SU-DHL-6 (cell line): ENCODE measurements at regions not wholly inside any gene's neighbourhood (a gene's known extent, or its start where the extent isn't known, plus 50 kb on each side); places are given as distances from the start of the nearest gene placed in this dataset.

Experiments
- H2AFZ ChIP-seq: fragments of 200-600 bp; sonication (generic); 2 replicates; pipeline ENCODE4 v1.6.1; 2014; ENCODE audit warnings: low read depth, mild to moderate bottlenecking, moderate library complexity, mixed read lengths, antibody characterized with exemption, low read length; ENCODE audit not compliant: severe bottlenecking
- H3F3A ChIP-seq: fragments of 200-600 bp; shearing (Covaris generic); 2 replicates; pipeline ENCODE4 v1.6.0; 2016; ENCODE audit warnings: antibody characterized with exemption, mild to moderate bottlenecking; ENCODE audit not compliant: insufficient read depth
- H3K27ac ChIP-seq: fragments of 200-600 bp; sonication (generic); 2 replicates; pipeline ENCODE4 v1.5.1; 2016; ENCODE audit warnings: low read depth, mild to moderate bottlenecking, low read length, moderate library complexity, mixed read lengths
- H3K27me3 ChIP-seq: fragments of 200-600 bp; sonication (generic), shearing (Covaris generic); 2 replicates; pipeline ENCODE4 v1.6.0; 2014; ENCODE audit warnings: mild to moderate bottlenecking, low read length
- H3K36me3 ChIP-seq: fragments of 200-600 bp; sonication (generic); 2 replicates; pipeline ENCODE4 v1.6.1; 2014; ENCODE audit warnings: mild to moderate bottlenecking, low read length, mixed read lengths
- H3K4me2 ChIP-seq: fragments of 300-600, 200-600 bp; shearing (Covaris generic), sonication (generic); 2 replicates; pipeline ENCODE4 v1.6.0; 2014; ENCODE audit warnings: low read length, low read depth, mild to moderate bottlenecking; ENCODE audit not compliant: poor library complexity, severe bottlenecking
- H3K4me3 ChIP-seq: fragments of 200-600 bp; sonication (generic); 2 replicates; pipeline ENCODE4 v1.5.1; 2014; ENCODE audit warnings: antibody characterized with exemption, low read length, mild to moderate bottlenecking, mixed read lengths; ENCODE audit not compliant: insufficient read depth, poor library complexity, severe bottlenecking
- H3K79me2 ChIP-seq: fragments of 200-600 bp; sonication (generic); 2 replicates; pipeline ENCODE4 v1.6.1; 2014; ENCODE audit warnings: mild to moderate bottlenecking, low read length, moderate library complexity; ENCODE audit not compliant: insufficient read depth
- H3K9ac ChIP-seq: fragments of 200-600 bp; sonication (generic); 2 replicates; pipeline ENCODE4 v1.7.0; 2014; ENCODE audit warnings: mild to moderate bottlenecking, low read length
- H3K9me2 ChIP-seq: fragments of 200-600 bp; sonication (generic); replicated peaks from 2 replicates; pipeline ENCODE4 v1.6.1; 2014; ENCODE audit warnings: low read length; ENCODE audit not compliant: insufficient read depth
- H3K9me3 ChIP-seq: fragments of 200-600 bp; sonication (generic); 2 replicates; pipeline ENCODE4 v1.6.1; 2014; ENCODE audit warnings: low read length, mixed read lengths; ENCODE audit not compliant: insufficient read depth
- H4K20me1 ChIP-seq: fragments of 200-600 bp; sonication (generic); 2 replicates; pipeline ENCODE4 v1.6.1; 2014; ENCODE audit warnings: low read depth, mild to moderate bottlenecking, antibody characterized with exemption, low read length, moderate library complexity, mixed read lengths
- EZH2phosphoT487 ChIP-seq: fragments of 200-600 bp; sonication (generic), shearing (Covaris generic); conservative IDR thresholded peaks from 2 replicates; pipeline ENCODE4 v1.6.1; 2018; ENCODE audit warnings: mild to moderate bottlenecking, antibody characterized with exemption, low read length, moderate library complexity, mixed read lengths
- TF ChIP-seq, protein P1 (sequence below): fragments of 200-600 bp; sonication (generic); IDR thresholded peaks from one replicate; pipeline ENCODE4 v1.5.1; 2017; ENCODE audit warnings: antibody characterized with exemption, mild to moderate bottlenecking, low read length, moderate library complexity; ENCODE audit not compliant: insufficient read depth, poor library complexity, severe bottlenecking

DNA sequence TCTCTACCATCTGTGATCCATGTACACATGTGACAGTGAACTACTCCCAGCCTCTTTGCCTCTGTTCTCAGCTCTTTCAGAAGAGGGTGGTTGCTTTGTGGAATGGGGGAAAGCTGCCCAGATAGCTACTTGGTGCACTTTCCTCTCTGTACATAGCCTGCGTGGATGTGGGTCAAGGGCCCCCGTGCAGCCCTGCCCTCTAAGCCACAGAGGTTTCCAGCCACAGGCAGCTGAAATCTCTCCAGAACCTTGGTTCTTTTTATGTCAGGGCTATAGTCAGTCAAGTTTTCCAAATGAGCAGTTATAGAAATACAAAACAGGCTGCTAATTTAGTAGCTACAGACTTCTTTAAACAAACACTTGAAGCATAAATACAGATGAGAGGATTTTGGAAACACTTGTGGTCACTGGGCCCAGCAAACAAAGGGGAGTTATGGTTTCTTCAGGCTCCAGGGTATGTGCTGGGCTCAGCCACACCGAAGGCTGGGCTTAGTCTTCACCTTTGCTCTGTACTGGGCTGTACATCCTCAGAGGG, 199.7 kb upstream of the ASIC2 start:
- Histone ChIP-seq H3K4me2 (no peak overlapping the region), H3K4me3 (no peak overlapping the region), H3K27ac (no peak overlapping the region), H3K9ac (no peak overlapping the region), H3K9me3 (no peaks in the 10 kb centered on the region), H2AFZ (no peak overlapping the region), H3K36me3 (no peaks in the 10 kb centered on the region), H3K79me2 (no peaks in the 10 kb centered on the region), H3K27me3 (no peaks in the 10 kb centered on the region; the same call in 1 of the 2 replicates), H4K20me1 (no peaks in the 10 kb centered on the region), H3K9me2 (no peaks in the 10 kb centered on the region), H3F3A (no peaks in the 10 kb centered on the region)
- TF ChIP-seq, protein P1, sequence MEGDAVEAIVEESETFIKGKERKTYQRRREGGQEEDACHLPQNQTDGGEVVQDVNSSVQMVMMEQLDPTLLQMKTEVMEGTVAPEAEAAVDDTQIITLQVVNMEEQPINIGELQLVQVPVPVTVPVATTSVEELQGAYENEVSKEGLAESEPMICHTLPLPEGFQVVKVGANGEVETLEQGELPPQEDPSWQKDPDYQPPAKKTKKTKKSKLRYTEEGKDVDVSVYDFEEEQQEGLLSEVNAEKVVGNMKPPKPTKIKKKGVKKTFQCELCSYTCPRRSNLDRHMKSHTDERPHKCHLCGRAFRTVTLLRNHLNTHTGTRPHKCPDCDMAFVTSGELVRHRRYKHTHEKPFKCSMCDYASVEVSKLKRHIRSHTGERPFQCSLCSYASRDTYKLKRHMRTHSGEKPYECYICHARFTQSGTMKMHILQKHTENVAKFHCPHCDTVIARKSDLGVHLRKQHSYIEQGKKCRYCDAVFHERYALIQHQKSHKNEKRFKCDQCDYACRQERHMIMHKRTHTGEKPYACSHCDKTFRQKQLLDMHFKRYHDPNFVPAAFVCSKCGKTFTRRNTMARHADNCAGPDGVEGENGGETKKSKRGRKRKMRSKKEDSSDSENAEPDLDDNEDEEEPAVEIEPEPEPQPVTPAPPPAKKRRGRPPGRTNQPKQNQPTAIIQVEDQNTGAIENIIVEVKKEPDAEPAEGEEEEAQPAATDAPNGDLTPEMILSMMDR = no peak
- TF ChIP-seq EZH2phosphoT487 = no peak

DNA sequence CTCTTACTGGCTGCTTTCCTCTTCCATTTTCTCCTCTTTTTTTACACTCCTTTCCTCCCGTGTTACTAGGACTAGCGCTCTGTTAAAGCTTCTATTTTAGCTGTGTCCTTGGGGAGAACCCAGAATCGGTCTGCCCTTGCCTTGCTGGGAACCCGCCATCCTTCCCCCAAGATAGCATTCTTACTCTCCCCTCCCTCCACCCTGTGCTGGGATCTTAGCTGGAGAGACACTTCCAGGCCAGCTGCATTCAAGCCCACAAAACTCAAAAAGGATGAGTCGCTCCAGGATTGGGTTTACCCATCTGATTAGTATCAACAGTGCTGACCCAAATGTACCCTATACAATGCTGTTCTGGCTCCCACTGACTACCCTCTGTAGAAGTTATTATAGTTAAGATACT, 200.5 kb upstream of the ASIC2 start:
- no peaks in the 10 kb centered on the region for H3K79me2 ChIP-seq
- H4K20me1 ChIP-seq = no peaks in the 10 kb centered on the region
- no peak overlapping the region for H3K4me3 ChIP-seq
- H3F3A ChIP-seq = no peaks in the 10 kb centered on the region
- no peaks in the 10 kb centered on the region for H3K9me2 ChIP-seq
- H3K9ac ChIP-seq = no peak overlapping the region
- no peak overlapping the region for H2AFZ ChIP-seq
- no peak overlapping the region for H3K27ac ChIP-seq
- TF ChIP-seq, protein P1 = no peak
- no peak for TF ChIP-seq EZH2phosphoT487
- no peaks in the 10 kb centered on the region for H3K9me3 ChIP-seq
- H3K4me2 ChIP-seq = no peak overlapping the region
- H3K27me3 ChIP-seq = no peaks in the 10 kb centered on the region; the same call in 1 of the 2 replicates
- H3K36me3 ChIP-seq = no peaks in the 10 kb centered on the region

DNA sequence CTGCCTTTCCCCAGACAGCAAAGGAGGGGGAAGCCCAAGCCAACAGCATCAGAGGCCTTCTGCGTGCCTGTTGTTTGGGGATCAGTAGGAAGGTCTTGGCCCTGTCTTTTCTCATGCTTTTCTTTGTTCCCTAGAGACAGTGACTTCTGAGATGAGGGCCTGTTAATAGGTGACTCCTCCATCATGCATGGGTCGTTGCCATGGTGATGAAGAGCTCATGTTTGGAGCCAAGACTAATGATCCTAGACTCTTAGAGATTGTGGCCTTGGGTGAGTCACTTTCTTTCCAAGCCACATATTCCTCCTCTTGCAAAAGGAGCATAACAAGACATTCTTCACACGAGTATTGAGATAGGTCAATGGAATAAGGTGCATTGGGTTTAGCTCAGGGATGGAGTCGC, 201.1 kb upstream of the ASIC2 start:
- H3K9me2 ChIP-seq = no peaks in the 10 kb centered on the region
- H3K27ac ChIP-seq = no peak overlapping the region
- H3K9ac ChIP-seq = no peak overlapping the region
- H2AFZ ChIP-seq = no peak overlapping the region
- no peaks in the 10 kb centered on the region; the same call in 1 of the 2 replicates for H3K27me3 ChIP-seq
- no peaks in the 10 kb centered on the region for H4K20me1 ChIP-seq
- TF ChIP-seq, protein P1 = no peak
- TF ChIP-seq EZH2phosphoT487 = no peak
- H3K9me3 ChIP-seq = no peaks in the 10 kb centered on the region
- H3K4me2 ChIP-seq = no peak overlapping the region
- no peaks in the 10 kb centered on the region for H3K79me2 ChIP-seq
- H3K36me3 ChIP-seq = no peaks in the 10 kb centered on the region
- H3K4me3 ChIP-seq = no peak overlapping the region
- H3F3A ChIP-seq = no peaks in the 10 kb centered on the region
